Inferior parietal cortex (tissue), 1 donor: ENCODE measurements at regions not wholly inside any gene's neighbourhood (a gene's known extent, or its start where the extent isn't known, plus 50 kb on each side); places are given as distances from the start of the nearest gene placed in this dataset.
"Not testable (repeated sequence)": the region's sequence is repeated elsewhere in the genome, so short reads cannot be mapped to it uniquely, and the experiment has no call there.

Source experiments
- DNase-seq: peaks from one replicate; pipeline ENCODE4 v3.0.0-alpha.2; 2016; ENCODE audit errors: extremely low spot score

GRCh38 chr22:47539374-47539773, 776.9 kb downstream of the TBC1D22A start:
- no peak for DNase-seq

GRCh38 chr22:47535681-47536080, 773.2 kb downstream of the TBC1D22A start:
- DNase-seq, result no peak

GRCh38 chr22:47534804-47535410, 772.5 kb downstream of the TBC1D22A start:
- no peak for DNase-seq

- peak; percentile 46 for DNase-seq
Measured at GRCh38 chr22:47533961-47534803, 771.7 kb downstream of the TBC1D22A start.

- DNase-seq, result no peak
Measured at GRCh38 chr22:47517062-47517461, 754.6 kb downstream of the TBC1D22A start.

- DNase-seq, result no peak
Measured at GRCh38 chr22:47515384-47516125, 753.1 kb downstream of the TBC1D22A start.

- DNase-seq, result no peak
Measured at GRCh38 chr22:47512617-47513016, 750.2 kb downstream of the TBC1D22A start.

GRCh38 chr22:47504962-47505361, 742.5 kb downstream of the TBC1D22A start:
- no peak for DNase-seq

- no peak for DNase-seq
Measured at GRCh38 chr22:47498969-47499495, 736.6 kb downstream of the TBC1D22A start.

GRCh38 chr22:47497666-47498065, 735.2 kb downstream of the TBC1D22A start:
- no peak for DNase-seq

GRCh38 chr22:47495110-47495509, 732.7 kb downstream of the TBC1D22A start:
- DNase-seq, result no peak

GRCh38 chr22:47488131-47488530, 725.7 kb downstream of the TBC1D22A start:
- not testable (repeated sequence) for DNase-seq

- no peak for DNase-seq
Measured at GRCh38 chr22:47486569-47487312, 724.3 kb downstream of the TBC1D22A start.

GRCh38 chr22:47484960-47485569, 722.6 kb downstream of the TBC1D22A start:
- no peak for DNase-seq

- DNase-seq, result no peak
Measured at GRCh38 chr22:47476231-47476630, 713.8 kb downstream of the TBC1D22A start.

GRCh38 chr22:47474895-47475294, 712.4 kb downstream of the TBC1D22A start:
- DNase-seq, result no peak

GRCh38 chr22:47474464-47474863, 712.0 kb downstream of the TBC1D22A start:
- DNase-seq, result no peak

- DNase-seq, result no peak
Measured at GRCh38 chr22:47472636-47473035, 710.2 kb downstream of the TBC1D22A start.

- DNase-seq, result no peak
Measured at GRCh38 chr22:47471406-47471805, 709.0 kb downstream of the TBC1D22A start.

GRCh38 chr22:47465809-47466208, 703.4 kb downstream of the TBC1D22A start:
- no peak for DNase-seq

GRCh38 chr22:47465222-47465621, 702.8 kb downstream of the TBC1D22A start:
- DNase-seq, result no peak
